GM12892 (cell line): ENCODE measurements at regions not wholly inside any gene's neighbourhood (a gene's known extent, or its start where the extent isn't known, plus 50 kb on each side); places are given as distances from the start of the nearest gene placed in this dataset.

Experiments
- POLR2A ChIP-seq: IDR thresholded peaks from 2 replicates; pipeline ENCODE4 v1.6.1; 2011; ENCODE audit warnings: low read depth, low read length, control low read depth
- POLR2AphosphoS5 ChIP-seq: IDR thresholded peaks from 2 replicates; pipeline ENCODE4 v1.6.1; 2011; ENCODE audit warnings: low read depth, low read length, control low read depth
- TAF1 ChIP-seq: IDR thresholded peaks from 2 replicates; pipeline ENCODE4 v1.6.1; 2011; ENCODE audit warnings: low read depth, mild to moderate bottlenecking, control low read depth, low read length, borderline replicate concordance

DNA sequence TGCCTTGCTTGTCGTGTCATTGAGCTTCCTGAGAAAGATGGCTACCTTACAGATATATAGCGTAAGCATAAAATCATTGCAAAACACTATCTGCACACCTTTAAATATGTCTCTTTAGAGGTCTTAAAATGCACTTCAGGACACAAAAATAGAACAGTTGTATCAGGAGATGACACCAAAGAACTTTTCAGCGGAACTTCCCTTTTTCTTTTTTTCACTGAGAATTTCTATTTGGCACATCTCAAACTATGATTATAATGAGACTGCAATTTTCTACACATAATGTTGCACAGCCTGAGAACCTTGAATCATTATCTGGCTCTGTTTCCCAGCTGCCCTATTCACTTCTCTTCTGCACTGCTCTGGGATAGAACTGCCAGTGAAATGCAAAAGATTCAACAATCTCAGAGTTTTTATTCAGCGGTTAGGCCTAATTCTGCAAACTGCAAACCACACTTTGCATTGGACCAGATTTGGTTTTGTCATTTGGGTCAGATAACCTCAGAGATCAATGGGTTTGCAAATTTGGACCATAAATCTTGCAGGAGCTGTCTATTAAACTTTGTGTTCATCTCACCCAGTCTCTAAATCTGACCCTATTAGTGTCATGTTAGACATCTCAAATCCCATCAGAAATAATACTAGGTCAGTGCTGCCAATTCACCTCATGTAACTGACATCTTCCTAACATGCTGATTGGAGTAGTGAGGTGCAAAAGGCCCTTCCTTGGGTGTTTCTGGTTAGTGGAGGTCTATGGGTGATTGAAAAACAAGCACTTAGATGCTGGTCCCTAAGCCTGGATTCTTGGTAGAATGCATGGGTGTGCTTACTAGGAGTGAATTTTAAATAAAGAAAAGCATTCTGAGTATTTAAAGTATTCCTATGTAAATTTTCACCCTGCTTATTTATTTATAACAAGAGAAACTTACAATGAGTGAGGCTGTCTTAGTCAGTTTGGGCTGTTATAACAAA, 382.7 kb downstream of the UTRN start:
- no peak for TF ChIP-seq POLR2A
- TF ChIP-seq POLR2AphosphoS5, result no peak
- no peak for TF ChIP-seq TAF1
